ENCODE measurements at regions not wholly inside any gene's neighbourhood (a gene's known extent, or its start where the extent isn't known, plus 50 kb on each side); places are given as distances from the start of the nearest gene placed in this dataset.
A peak's percentile ranks its signal among the peaks of the same experiment; 100 is the strongest.

GRCh38 chr1:37242501-37242900 is 208.2 kb upstream of the GRIK3 start:
- ATAC-seq = no peak
- DNase-seq = no peak

DNA sequence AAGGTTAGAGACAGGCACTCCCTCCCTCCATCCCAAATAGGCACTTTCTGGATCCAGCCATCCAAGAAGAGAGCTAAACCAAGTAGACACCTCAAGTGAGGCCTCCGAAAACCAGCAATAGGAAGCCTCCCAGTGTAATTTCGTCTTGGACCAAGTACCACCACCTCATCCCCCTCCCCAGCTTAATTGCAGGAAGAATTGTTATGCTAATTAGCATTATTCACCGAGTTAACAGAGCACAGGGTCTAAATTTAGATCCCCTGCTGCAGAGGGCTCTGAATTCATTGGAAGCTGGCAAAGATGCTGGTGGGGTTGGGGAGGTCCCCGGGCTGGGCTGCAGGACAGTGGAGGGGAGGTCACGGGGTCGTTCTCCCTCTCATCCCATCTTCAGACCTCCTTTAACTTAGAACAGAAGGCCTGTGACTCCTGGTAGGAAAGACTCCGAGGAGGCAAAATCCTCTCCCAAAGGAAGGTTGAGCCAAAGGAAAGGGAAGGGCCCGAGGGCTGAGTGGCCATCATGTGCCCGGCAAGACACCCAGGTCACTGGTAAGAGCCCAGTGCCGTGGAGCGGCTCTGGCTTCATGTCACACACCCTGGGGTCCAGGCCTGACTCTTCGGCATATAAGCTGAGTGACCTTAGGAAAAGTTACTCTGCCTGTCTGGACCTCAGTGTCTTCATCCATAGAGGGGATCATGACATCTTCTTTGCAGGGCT is 209.2 kb upstream of the GRIK3 start:
- ATAC-seq (no peak), DNase-seq (no peak)

GRCh38 chr1:37244083-37244480 is 209.8 kb upstream of the GRIK3 start:
- DNase-seq (no peak), ATAC-seq (no peak)

DNA sequence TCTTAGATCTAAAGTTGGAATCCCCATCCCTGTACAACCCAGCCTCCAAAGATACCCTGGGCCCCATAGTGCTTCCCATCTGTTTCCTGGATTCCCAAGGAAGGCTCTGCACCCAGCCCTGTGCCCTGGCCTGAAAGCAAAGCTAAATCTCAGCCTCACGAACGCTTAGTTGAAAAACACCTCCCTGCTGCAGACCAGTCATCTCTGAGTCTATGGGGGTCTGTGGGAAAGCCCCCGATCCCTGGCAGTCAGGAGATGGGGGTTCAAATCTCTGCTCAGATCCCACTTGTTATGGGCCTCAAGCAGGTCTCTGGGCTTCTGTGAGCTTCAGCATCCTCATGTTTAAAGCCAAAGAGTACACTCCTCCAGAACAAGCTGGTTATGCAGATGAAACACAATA is 210.5 kb upstream of the GRIK3 start:
- DNase-seq (no peak), ATAC-seq (no peak)

DNA sequence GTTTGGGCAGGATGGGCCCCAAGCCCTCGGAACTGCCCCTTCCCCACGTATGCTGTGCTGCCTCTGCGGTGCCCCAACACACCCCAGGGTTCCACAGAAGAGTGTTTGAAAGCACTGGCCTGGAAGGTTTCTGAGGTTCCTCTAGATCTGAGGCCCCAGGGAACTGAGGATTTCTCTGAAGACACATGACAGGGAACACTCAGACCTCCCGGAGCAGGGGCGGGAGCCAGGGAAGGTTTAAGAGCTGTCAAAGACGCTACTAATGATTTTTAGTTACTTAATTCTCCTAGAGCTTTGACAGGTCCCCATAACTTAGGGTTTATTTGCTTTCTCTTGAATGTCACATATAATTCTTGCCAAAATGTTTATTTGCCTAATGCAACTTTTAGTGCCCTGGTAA is 212.3 kb upstream of the GRIK3 start:
- ATAC-seq = no peak
- DNase-seq = no peak

DNA sequence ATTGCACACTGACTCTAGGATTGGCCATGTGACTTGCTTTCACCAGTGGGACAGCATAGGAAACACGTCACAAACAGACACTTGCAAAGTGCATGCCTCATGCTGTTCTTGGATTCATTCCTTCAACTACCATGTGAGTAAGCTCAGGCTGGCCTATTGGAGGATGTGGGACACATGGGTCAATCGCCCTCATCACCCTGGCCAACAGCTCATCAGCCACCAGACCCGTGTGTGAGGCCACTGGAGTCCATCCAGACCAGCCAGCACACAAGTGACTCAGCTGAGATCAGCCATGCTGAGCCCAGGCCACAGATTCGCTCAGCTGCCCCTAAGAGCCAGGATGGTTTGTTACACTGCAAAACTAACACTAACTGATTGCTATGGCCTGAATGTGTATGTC is 216.1 kb upstream of the GRIK3 start:
- ATAC-seq = no peak
- no peak for DNase-seq

DNA sequence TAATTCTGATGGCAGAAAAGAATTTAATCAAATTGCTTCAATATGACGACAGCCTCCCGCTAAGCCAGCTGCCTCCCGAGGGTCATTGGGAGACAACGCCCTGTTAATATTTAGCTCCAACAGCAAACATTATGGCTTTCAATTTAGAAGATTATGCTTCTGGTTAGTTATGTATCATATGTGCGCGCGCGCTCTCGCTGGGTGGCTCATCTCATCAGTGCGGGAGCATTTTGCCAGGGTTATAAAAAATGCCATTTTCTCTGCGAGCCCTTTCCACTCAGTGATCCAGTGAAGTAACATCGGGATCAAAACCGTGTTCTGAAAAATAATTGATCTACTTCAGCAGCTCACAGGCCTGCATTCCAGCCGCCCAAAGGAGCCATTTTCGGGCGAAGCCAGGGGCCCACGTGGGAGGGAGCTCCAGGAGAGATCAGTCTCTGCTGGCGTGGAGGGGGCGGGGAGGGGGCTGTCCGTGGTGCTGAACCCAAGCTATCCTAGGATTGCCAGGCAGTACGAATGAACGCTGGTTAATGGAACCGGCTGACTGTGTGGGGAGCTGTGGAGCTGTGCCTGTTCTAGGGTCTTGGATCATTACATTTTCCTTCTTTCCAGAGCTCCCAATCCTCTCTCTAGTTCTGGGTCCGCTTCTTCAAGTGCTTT is 219.1 kb upstream of the ZC3H12A start:
- ATAC-seq (no peak), DNase-seq (peak; percentile 20)

DNA sequence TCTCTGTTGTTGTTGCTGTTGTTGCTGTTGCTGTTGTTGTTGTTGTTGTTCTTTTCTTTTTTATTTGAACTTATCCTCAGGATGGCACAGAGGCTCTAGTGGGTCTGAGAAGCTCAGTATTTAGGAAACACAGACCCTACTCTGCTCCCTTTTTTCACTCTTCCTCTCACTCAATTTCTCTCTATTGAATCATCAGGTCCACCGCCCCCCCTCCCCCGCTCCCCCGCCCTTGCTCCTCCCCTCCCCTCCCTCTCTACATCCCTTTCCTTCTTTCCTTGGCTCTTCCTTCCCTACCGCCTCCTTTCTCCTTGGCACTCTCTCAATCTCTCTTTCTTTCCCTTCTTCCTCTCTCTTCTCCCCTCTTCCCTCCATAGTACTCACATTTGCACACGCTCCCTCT is 218.5 kb upstream of the ZC3H12A start:
- ATAC-seq (no peak), DNase-seq (no peak)

- DNase-seq = no peak
Measured at GRCh38 chr1:37257646-37258045, 216.7 kb upstream of the ZC3H12A start.

GRCh38 chr1:37258068-37258467 is 216.3 kb upstream of the ZC3H12A start:
- ATAC-seq = no peak

More at GRCh38 chr1:37257646-37258045, 216.7 kb upstream of the ZC3H12A start:
- no peak for ATAC-seq

GRCh38 chr1:37259019-37259418 is 215.4 kb upstream of the ZC3H12A start:
- ATAC-seq = no peak
- DNase-seq = no peak

More at GRCh38 chr1:37258068-37258467, 216.3 kb upstream of the ZC3H12A start:
- DNase-seq = no peak

DNA sequence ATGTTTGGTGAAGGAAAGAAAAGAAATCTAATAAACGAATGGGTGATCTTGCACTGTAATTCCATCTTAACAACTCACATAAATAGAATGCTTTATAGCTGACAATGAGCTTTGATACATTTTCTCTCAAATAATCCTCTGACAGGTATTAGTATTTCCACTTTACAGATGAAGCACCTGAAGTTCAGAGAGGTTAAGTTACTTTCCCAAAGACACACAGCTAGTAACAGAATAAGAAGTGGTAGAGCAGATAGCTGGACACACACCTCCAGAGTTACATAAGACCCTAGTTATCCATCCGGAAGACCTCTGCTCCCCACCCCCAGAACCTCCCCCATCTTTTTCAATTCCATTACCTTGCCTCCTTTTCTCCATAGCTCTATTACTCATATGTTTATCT is 213.3 kb upstream of the ZC3H12A start:
- ATAC-seq (no peak), DNase-seq (no peak)

- ATAC-seq = no peak
- DNase-seq = no peak
Measured at GRCh38 chr1:37262439-37263170, 211.8 kb upstream of the ZC3H12A start.

GRCh38 chr1:37265156-37265555 is 209.2 kb upstream of the ZC3H12A start:
- no peak for ATAC-seq
- no peak for DNase-seq

DNA sequence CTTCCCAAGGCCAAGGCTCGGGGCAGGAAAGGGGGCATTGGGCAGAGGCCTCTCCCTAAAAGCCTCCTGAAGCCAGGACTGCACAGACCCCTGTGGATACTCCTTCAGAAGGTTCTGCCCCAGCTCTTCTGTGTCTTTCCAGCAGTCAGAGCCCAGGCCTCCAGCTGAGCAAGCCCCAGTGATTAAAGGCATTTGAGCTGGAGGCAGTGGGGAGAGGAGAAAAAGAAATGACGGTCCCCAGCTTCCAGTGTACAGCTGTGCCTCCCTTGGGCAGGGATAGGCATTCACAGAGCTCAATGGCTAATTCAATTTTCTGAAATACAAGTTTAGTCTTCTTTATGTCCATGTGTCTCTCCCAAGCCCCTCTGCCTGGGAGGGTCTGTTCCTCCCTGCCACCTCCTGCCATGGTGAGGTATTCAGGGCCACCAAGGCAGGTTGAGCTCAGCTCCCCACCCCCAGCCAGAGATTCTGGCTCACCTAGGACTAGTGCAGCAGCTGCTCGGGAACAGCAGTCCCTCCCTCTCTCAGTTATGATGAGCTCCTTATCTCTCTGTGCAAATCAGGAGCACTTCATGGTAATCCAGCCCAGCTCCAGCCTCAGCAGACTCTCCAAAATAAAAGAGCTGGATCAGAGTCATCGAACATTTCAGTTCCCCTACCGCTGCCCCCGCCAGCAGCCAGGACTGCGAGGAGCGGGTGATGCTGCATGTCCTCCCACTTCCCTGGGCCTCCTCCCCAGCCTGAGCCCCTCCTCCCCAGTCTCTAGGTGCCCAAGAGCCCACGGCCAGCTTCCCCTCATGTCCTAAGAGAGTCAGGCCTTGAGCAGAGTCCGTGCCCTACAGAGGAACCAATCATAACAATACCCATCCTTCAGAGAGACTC is 208.4 kb upstream of the ZC3H12A start:
- no peak for ATAC-seq
- no peak for DNase-seq

- ATAC-seq (no peak), DNase-seq (no peak)
Measured at GRCh38 chr1:37267111-37267835, 207.1 kb upstream of the ZC3H12A start.

DNA sequence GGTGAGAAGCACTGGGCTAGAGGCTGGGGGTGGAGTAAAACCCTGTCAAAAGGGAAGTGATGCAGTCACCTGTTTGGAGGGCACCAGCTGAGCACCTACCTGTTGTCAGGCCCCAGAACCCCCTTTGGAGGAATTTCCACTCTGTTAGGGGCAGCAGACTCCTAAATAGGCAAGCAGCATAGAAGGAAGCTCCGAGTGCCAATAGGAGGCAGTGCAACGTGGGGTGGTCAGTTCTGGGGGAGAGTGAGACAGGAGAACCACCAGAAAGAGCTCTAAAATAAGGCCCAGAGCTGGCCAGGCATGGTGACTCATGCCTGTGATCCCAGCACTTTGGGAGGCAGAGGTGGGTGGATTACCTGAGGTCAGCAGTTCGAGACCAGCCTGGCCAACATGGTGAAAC is 203.7 kb upstream of the ZC3H12A start:
- ATAC-seq (no peak), DNase-seq (no peak)

- ATAC-seq (no peak), DNase-seq (no peak)
Measured at GRCh38 chr1:37272626-37273025, 201.8 kb upstream of the ZC3H12A start.

DNA sequence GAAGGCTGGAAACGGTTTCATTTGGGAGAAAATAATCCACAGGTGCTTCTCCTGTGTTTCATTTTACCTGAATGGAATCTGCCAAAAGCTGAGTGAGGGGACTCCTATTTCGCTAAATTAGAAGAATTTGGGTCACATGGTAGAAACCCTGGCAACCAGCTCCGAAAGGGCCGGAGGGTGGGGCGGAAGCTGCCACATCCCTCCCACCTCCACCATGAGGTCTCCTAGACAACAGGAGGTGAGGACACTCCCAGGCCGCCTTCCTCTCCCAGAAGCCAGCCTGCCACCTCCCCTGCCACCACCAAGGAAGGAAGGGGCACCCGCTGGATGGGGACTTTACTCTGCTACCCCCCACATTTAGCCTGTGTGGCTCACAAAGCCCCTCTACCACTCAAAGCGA is 199.9 kb upstream of the ZC3H12A start:
- ATAC-seq (no peak), DNase-seq (no peak)

- ATAC-seq (no peak), DNase-seq (no peak)
Measured at GRCh38 chr1:37274938-37275631, 199.3 kb upstream of the ZC3H12A start.

GRCh38 chr1:37277366-37277765 is 197.0 kb upstream of the ZC3H12A start:
- ATAC-seq (no peak), DNase-seq (no peak)

All from stimulated activated naive CD8-positive, alpha-beta T cell treated with anti-CD3 and anti-CD28 coated beads, Interleukin-15, Interleukin-2, amounts not matched to agents 100 U/mL and 50 U/mL, for 24 hours (primary cell).